ENCODE measurements at regions not wholly inside any gene's neighbourhood (a gene's known extent, or its start where the extent isn't known, plus 50 kb on each side); places are given as distances from the start of the nearest gene placed in this dataset.

DNA sequence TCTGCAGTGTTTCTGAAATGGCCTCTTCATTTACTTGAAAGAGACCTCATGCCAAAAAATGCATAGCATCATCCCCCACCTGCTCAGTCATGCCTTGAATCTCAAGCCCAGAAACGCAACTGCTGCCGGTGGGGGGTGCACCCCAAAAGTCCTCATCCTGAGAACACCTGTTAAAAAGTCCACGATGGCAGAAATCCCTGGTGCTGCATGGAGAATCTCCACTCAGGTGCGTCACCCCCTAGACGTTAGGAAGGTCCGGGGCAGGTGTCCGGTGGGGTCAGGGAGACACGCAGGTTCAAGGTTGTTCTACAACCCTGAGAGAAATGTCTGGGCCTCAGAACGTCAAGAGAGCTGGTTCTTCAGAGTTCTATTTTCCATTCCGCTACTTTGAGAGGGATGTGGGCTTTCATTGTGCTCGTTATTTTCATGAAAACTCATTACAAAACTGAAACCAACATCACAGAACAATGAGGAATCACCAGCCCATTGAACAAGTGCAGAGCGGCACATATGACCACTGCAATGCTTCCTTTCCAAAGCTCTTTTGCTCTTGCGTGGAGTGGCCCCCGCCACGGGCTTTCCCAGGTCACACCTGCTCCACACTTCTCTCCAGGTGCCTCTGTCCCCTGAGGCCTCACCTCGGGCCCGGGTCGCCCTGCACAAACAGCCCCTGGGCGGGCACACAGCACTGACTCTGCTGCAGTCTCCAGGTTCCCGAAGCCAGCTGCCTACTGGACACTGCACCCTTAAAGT, 201.9 kb downstream of the TOMM20 start:
- peak overlapping the region; percentile 65 for H3K4me2 ChIP-seq (ENCODE audit: control insufficient read depth, extremely low read depth, insufficient read depth, low read depth, low read length)
- H3K27ac ChIP-seq (ENCODE audit: control insufficient read depth, insufficient read depth, low read length) = peak overlapping the region; percentile 50
- no peaks in the 10 kb centered on the region for H3K9me3 ChIP-seq (ENCODE audit: control insufficient read depth, low read depth, low read length)
- no peak overlapping the region for H3K4me3 ChIP-seq (ENCODE audit: control insufficient read depth in 2 of 3, extremely low read depth in 1 of 3, insufficient read depth in 2 of 3, low read depth in 1 of 3, low read length in 3 of 3)
- H2AFZ ChIP-seq (ENCODE audit: control insufficient read depth, low read length) = no peak overlapping the region
- TF ChIP-seq CTCF (optimal IDR thresholded peaks at IDR 0.05 in 1 of 3, IDR thresholded peaks at IDR 0.05 in 1 of 3, conservative IDR thresholded peaks at IDR 0.05 in 1 of 3; ENCODE audit: extremely low read depth in 1 of 3, insufficient read depth in 2 of 3, low read length in 3 of 3) (no peak), EZH2 (IDR thresholded peaks at IDR 0.05; ENCODE audit: low read length) (no peak)
- no peaks in the 10 kb centered on the region for H3K9me1 ChIP-seq (ENCODE audit: control insufficient read depth, extremely low read depth, insufficient read depth, low read length)
- H3K9ac ChIP-seq (ENCODE audit: control insufficient read depth, extremely low read depth, insufficient read depth, low read length) = peak overlapping the region; percentile 38
- no peak for FAIRE-seq
- no peak for DNase-seq (ENCODE audit: low read depth, low spot score)
- H3K36me3 ChIP-seq (ENCODE audit: control insufficient read depth in 2 of 2, extremely low read depth in 1 of 2, insufficient read depth in 2 of 2, low read length in 2 of 2) = no peaks in the 10 kb centered on the region
- H3K4me1 ChIP-seq (ENCODE audit: control insufficient read depth, extremely low read depth, insufficient read depth, low read length) = peaks cover 9% of the 10 kb centered on the region
- dilution Hi-C loops (cut with MboI; ENCODE audit: extremely low pct_ligation_motif_present, low sequenced_read_pairs) = no loop called here
- H3K79me2 ChIP-seq (ENCODE audit: control insufficient read depth, insufficient read depth, low read length) = no peaks in the 10 kb centered on the region
- H3K27me3 ChIP-seq (ENCODE audit: control insufficient read depth, extremely low read depth, insufficient read depth, low read length) = no peaks in the 10 kb centered on the region
- no peaks in the 10 kb centered on the region for H4K20me1 ChIP-seq (ENCODE audit: control insufficient read depth, extremely low read depth, insufficient read depth, low read length)

DNA sequence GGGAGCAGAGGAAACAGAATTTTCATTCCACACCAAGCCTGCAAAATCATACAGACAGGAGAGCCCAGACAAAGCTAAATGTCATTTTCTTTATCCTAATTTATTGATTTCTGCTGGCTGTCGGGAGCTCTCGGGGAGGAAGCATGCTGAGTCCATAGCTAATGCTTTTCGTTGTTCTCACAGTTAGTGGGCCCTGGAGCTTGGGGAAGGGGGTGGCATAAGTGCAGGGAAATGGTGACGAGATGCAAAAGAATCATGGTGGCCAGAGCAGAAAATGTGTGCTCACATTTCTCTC, 202.4 kb downstream of the TOMM20 start:
- H3K79me2 ChIP-seq (ENCODE audit: control insufficient read depth, insufficient read depth, low read length) = no peaks in the 10 kb centered on the region
- H2AFZ ChIP-seq (ENCODE audit: control insufficient read depth, low read length) = no peak overlapping the region
- H3K9me1 ChIP-seq (ENCODE audit: control insufficient read depth, extremely low read depth, insufficient read depth, low read length) = no peaks in the 10 kb centered on the region
- no peaks in the 10 kb centered on the region for H3K9me3 ChIP-seq (ENCODE audit: control insufficient read depth, low read depth, low read length)
- peak overlapping the region; percentile 50 for H3K27ac ChIP-seq (ENCODE audit: control insufficient read depth, insufficient read depth, low read length)
- no peak for DNase-seq (ENCODE audit: low read depth, low spot score)
- TF ChIP-seq EZH2 (IDR thresholded peaks at IDR 0.05; ENCODE audit: low read length) (no peak), CTCF (optimal IDR thresholded peaks at IDR 0.05 in 1 of 3, IDR thresholded peaks at IDR 0.05 in 1 of 3, conservative IDR thresholded peaks at IDR 0.05 in 1 of 3; ENCODE audit: extremely low read depth in 1 of 3, insufficient read depth in 2 of 3, low read length in 3 of 3) (no peak)
- FAIRE-seq = no peak
- H3K27me3 ChIP-seq (ENCODE audit: control insufficient read depth, extremely low read depth, insufficient read depth, low read length) = no peaks in the 10 kb centered on the region
- no peaks in the 10 kb centered on the region for H4K20me1 ChIP-seq (ENCODE audit: control insufficient read depth, extremely low read depth, insufficient read depth, low read length)
- peak overlapping the region in 1 of 3 experiments; percentile 11 for H3K4me3 ChIP-seq (ENCODE audit: control insufficient read depth in 2 of 3, extremely low read depth in 1 of 3, insufficient read depth in 2 of 3, low read depth in 1 of 3, low read length in 3 of 3)
- H3K4me1 ChIP-seq (ENCODE audit: control insufficient read depth, extremely low read depth, insufficient read depth, low read length) = peaks cover 9% of the 10 kb centered on the region
- dilution Hi-C loops (cut with MboI; ENCODE audit: extremely low pct_ligation_motif_present, low sequenced_read_pairs) = no loop called here
- no peaks in the 10 kb centered on the region for H3K36me3 ChIP-seq (ENCODE audit: control insufficient read depth in 2 of 2, extremely low read depth in 1 of 2, insufficient read depth in 2 of 2, low read length in 2 of 2)
- peak overlapping the region; percentile 38 for H3K9ac ChIP-seq (ENCODE audit: control insufficient read depth, extremely low read depth, insufficient read depth, low read length)
- peak overlapping the region; percentile 65 for H3K4me2 ChIP-seq (ENCODE audit: control insufficient read depth, extremely low read depth, insufficient read depth, low read depth, low read length)
